WI38 (cell line): ENCODE measurements at regions not wholly inside any gene's neighbourhood (a gene's known extent, or its start where the extent isn't known, plus 50 kb on each side); places are given as distances from the start of the nearest gene placed in this dataset.

Experiments used
- H3K4me3 ChIP-seq: 2 replicates; pipeline ENCODE4 v1.5.1; 2011; ENCODE audit warnings: low read depth, mild to moderate bottlenecking, control low read depth, low read length
- CTCF ChIP-seq: IDR thresholded peaks from 2 replicates; pipeline ENCODE4 v1.5.1; 2012; ENCODE audit warnings: low read depth, mild to moderate bottlenecking, control low read depth, low read length

- no peak overlapping the region for H3K4me3 ChIP-seq
- no peak for TF ChIP-seq CTCF
Measured at GRCh38 chr5:156197042-156197635, 129.8 kb upstream of the SGCD start.

GRCh38 chr5:156199045-156199444 is 127.9 kb upstream of the SGCD start:
- no peak overlapping the region for H3K4me3 ChIP-seq
- TF ChIP-seq CTCF, result no peak

GRCh38 chr5:156200938-156201787 is 125.8 kb upstream of the SGCD start:
- no peak overlapping the region for H3K4me3 ChIP-seq
- TF ChIP-seq CTCF, result no peak

- no peak for TF ChIP-seq CTCF
- H3K4me3 ChIP-seq, result no peak overlapping the region
Measured at GRCh38 chr5:156201788-156202403, 125.1 kb upstream of the SGCD start.

GRCh38 chr5:156208271-156208670 is 118.7 kb upstream of the SGCD start:
- no peak for TF ChIP-seq CTCF

GRCh38 chr5:156218367-156219158 is 108.4 kb upstream of the SGCD start:
- H3K4me3 ChIP-seq, result no peak overlapping the region
- TF ChIP-seq CTCF, result no peak

More at GRCh38 chr5:156208271-156208670, 118.7 kb upstream of the SGCD start:
- H3K4me3 ChIP-seq, result no peak overlapping the region
